Prostate gland (tissue), 2 donors: ENCODE measurements at regions not wholly inside any gene's neighbourhood (a gene's known extent, or its start where the extent isn't known, plus 50 kb on each side); places are given as distances from the start of the nearest gene placed in this dataset.

ENCODE experiments used
- DNase-seq: peaks from one replicate; pipeline ENCODE4 v3.0.0-alpha.2; 2019; ENCODE audit warnings: low spot score
- H3K27ac ChIP-seq, 2 donors: fragments of 200-600 bp; sonication (generic); 2 replicates each; pipeline ENCODE4 v1.5.1; 2017 to 2019
- H3K27me3 ChIP-seq: fragments of 200-600 bp; sonication (generic); replicated peaks from 2 replicates; pipeline ENCODE4 v1.5.1; 2019; ENCODE audit not compliant: insufficient read depth
- H3K36me3 ChIP-seq, 2 donors: fragments of 200-600 bp; sonication (generic); 1 replicate in 1 of 2; 2 replicates in 1 of 2; pipeline versions ENCODE4 v1.5.1 to v1.8.1; 2017 to 2019
- H3K4me1 ChIP-seq: fragments of 200-600 bp; sonication (generic); replicated peaks from 2 replicates; pipeline ENCODE4 v1.5.1; 2019
- H3K4me3 ChIP-seq, 2 donors: fragments of 200-600 bp; sonication (generic); 2 replicates each; pipeline ENCODE4 v1.5.1; 2017 to 2019
- H3K9me3 ChIP-seq: fragments of 200-600 bp; sonication (generic); 2 replicates; pipeline ENCODE4 v1.5.1; 2017
- POLR2A ChIP-seq: fragments of 450-650 bp; IDR thresholded peaks from one replicate; pipeline ENCODE4 v1.6.1; 2016; ENCODE audit warnings: antibody characterized with exemption, mild to moderate bottlenecking
- POLR2AphosphoS5 ChIP-seq: sonication (generic); formaldehyde crosslinking; IDR thresholded peaks from one replicate; pipeline ENCODE4 v1.6.1; 2017; ENCODE audit warnings: antibody characterized with exemption
- WGBS: methylation state at CpG from one replicate; pipeline ENCODE4 v1.1.5; 2018; 5-methylcytosine and 5-hydroxymethylcytosine counted together
- intact Hi-C: fragments of 100-400 bp; cut with DNase I; formaldehyde crosslinking; loops from one replicate; pipeline ENCODE4 v1.14.2; 2022
- TF ChIP-seq, protein P1 (sequence below), 4 experiments: fragments of 200-600 bp in 2 of 4; fragments of 450-650 bp in 2 of 4; sonication (generic) in 2 of 4; IDR thresholded peaks; 1 replicate in 3 of 4; 2 replicates in 1 of 4; pipeline ENCODE4 v1.5.1; 2016 to 2019; ENCODE audit warnings: antibody characterized with exemption in 4 of 4, mild to moderate bottlenecking in 2 of 4, moderate library complexity in 2 of 4

DNA sequence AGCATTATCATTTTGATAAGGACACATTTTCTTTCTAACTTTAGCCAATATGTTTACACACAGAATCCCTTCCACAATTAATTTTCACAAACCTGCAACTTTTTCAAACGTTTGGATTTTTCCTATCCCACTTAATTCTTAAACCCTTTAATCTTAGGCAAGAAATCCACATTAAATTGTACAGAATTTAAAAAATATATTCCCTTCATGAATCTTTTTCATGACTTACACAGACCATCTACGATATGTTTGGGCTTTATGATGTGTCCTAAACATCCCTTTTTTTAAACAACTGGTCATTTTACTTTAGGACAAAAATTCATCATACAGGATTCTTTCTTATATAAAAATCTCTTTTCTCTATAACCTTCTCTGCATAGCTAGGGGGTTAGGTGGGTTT is 241.5 kb upstream of the CNTNAP4 start:
- H3K27me3 ChIP-seq: no peaks in the 10 kb centered on the region
- intact Hi-C loops: no loop called here
- H3K4me3 ChIP-seq: no peak overlapping the region
- H3K27ac ChIP-seq: no peak overlapping the region
- 52% methylated on average over 2 of the region's 2 CpGs for WGBS
- TF ChIP-seq POLR2A: no peak
- no peak for TF ChIP-seq POLR2AphosphoS5
- TF ChIP-seq, protein P1, sequence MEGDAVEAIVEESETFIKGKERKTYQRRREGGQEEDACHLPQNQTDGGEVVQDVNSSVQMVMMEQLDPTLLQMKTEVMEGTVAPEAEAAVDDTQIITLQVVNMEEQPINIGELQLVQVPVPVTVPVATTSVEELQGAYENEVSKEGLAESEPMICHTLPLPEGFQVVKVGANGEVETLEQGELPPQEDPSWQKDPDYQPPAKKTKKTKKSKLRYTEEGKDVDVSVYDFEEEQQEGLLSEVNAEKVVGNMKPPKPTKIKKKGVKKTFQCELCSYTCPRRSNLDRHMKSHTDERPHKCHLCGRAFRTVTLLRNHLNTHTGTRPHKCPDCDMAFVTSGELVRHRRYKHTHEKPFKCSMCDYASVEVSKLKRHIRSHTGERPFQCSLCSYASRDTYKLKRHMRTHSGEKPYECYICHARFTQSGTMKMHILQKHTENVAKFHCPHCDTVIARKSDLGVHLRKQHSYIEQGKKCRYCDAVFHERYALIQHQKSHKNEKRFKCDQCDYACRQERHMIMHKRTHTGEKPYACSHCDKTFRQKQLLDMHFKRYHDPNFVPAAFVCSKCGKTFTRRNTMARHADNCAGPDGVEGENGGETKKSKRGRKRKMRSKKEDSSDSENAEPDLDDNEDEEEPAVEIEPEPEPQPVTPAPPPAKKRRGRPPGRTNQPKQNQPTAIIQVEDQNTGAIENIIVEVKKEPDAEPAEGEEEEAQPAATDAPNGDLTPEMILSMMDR (IDR thresholded peaks at IDR 0.05): no peak
- DNase-seq: no peak
- no peaks in the 10 kb centered on the region for H3K9me3 ChIP-seq
- no peaks in the 10 kb centered on the region for H3K36me3 ChIP-seq
- H3K4me1 ChIP-seq: no peaks in the 10 kb centered on the region

DNA sequence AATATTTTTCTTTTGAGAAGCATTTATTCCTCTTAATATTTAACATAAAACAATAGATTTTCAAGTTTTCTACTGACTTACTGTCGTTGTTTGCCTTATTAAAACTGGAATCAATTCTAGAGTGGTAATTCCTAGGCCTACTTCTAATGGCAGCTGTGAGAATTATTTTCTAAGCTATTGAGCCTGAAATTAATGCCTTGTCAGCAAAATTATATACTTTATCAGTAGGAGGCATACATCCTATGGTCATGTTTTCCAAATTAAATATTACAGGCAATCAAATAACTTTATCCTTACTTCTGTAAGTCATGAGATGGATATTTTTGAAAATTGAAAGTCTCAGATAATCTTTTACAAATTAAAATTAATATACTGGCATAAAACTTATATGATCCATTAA is 239.1 kb upstream of the CNTNAP4 start:
- H3K4me3 ChIP-seq: no peak overlapping the region
- H3K36me3 ChIP-seq: no peaks in the 10 kb centered on the region
- intact Hi-C loops: no loop called here
- H3K27me3 ChIP-seq: no peaks in the 10 kb centered on the region
- H3K27ac ChIP-seq: no peak overlapping the region
- TF ChIP-seq, protein P1 (IDR thresholded peaks at IDR 0.05): no peak
- TF ChIP-seq POLR2A: no peak
- TF ChIP-seq POLR2AphosphoS5: no peak
- no peak for DNase-seq
- H3K4me1 ChIP-seq: no peaks in the 10 kb centered on the region
- no peaks in the 10 kb centered on the region for H3K9me3 ChIP-seq
- WGBS: 89% methylated on average over 1 of the region's 1 CpG

DNA sequence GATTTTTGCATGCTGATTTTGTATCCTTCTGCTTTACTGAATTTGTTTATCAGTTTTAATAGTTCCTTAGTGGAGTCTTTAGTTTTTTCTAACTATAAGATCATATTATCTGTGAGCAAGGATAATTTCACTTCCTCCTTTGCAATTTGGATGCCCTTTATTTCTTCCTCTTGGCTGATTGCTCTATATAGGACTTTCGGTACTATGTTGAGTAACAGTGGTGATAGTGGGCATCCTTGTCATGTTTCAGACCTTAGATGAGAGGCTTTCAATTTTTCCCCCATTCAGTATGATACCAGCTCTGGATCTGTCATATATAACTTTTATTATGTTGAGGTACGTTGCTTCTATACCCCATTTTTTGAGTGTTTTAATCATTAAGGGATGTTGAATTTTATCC is 224.5 kb upstream of the CNTNAP4 start:
- Histone ChIP-seq H3K4me1 (no peaks in the 10 kb centered on the region), H3K27me3 (no peaks in the 10 kb centered on the region), H3K4me3 (no peak overlapping the region), H3K9me3 (no peaks in the 10 kb centered on the region), H3K36me3 (no peaks in the 10 kb centered on the region), H3K27ac (no peak overlapping the region)
- WGBS: 85% methylated on average over 2 of the region's 2 CpGs
- no peak for DNase-seq
- TF ChIP-seq, protein P1 (IDR thresholded peaks at IDR 0.05): no peak
- TF ChIP-seq POLR2AphosphoS5 (no peak), POLR2A (no peak)
- intact Hi-C loops: no loop called here

DNA sequence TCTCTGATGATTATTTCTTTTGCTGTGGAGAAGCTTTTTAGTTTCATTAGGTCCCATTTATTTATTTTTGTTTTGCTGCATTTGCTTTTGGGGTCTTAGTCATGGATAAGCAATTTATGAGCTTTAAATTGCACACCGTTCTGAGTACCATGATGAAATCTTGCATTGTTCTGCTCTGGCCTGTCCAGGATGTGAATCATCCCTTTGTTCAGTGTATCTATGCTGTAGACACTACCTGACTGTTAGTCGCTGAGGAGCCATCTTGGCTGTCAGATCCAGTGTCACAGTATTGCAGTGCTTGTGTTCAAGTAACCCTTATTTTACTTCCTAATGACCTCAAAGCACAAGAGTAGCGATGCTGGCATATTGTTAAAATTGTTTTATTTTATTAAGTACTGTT is 218.0 kb upstream of the CNTNAP4 start:
- 61% methylated on average over 3 of the region's 3 CpGs for WGBS
- no peaks in the 10 kb centered on the region for H3K9me3 ChIP-seq
- H3K4me1 ChIP-seq: no peaks in the 10 kb centered on the region
- H3K27ac ChIP-seq: no peak overlapping the region
- no peak overlapping the region for H3K4me3 ChIP-seq
- DNase-seq: no peak
- intact Hi-C loops: no loop called here
- TF ChIP-seq, protein P1 (IDR thresholded peaks at IDR 0.05): no peak
- no peak for TF ChIP-seq POLR2AphosphoS5
- TF ChIP-seq POLR2A: no peak
- H3K27me3 ChIP-seq: no peaks in the 10 kb centered on the region
- H3K36me3 ChIP-seq: no peaks in the 10 kb centered on the region

DNA sequence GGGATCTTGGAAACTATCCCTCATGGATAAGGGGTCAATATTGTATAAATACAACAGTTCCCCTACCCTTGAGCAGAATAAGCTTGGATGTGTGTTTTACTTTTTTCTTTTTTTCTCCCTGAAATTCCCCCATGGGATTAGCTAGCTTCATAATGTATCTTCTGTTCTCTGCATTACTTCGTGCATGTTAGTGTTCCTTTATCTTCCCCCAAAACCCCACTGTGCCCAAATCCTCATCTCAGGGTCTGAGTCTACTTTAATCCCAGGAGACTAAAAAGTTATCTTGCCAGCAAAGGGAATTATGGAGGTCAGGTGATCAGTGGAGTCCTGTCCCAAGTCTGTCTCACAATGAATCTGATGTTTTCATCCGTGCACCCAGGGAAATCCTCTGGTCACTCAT is 217.5 kb upstream of the CNTNAP4 start:
- Histone ChIP-seq H3K27me3 (no peaks in the 10 kb centered on the region), H3K27ac (no peak overlapping the region), H3K36me3 (no peaks in the 10 kb centered on the region), H3K4me1 (no peaks in the 10 kb centered on the region), H3K4me3 (no peak overlapping the region), H3K9me3 (no peaks in the 10 kb centered on the region)
- DNase-seq: no peak
- no peak for TF ChIP-seq POLR2A
- no peak for TF ChIP-seq POLR2AphosphoS5
- TF ChIP-seq, protein P1 (IDR thresholded peaks at IDR 0.05): no peak
- 88% methylated on average over 2 of the region's 2 CpGs for WGBS
- intact Hi-C loops: no loop called here
